ENCODE measurements at regions not wholly inside any gene's neighbourhood (a gene's known extent, or its start where the extent isn't known, plus 50 kb on each side); places are given as distances from the start of the nearest gene placed in this dataset.

DNA sequence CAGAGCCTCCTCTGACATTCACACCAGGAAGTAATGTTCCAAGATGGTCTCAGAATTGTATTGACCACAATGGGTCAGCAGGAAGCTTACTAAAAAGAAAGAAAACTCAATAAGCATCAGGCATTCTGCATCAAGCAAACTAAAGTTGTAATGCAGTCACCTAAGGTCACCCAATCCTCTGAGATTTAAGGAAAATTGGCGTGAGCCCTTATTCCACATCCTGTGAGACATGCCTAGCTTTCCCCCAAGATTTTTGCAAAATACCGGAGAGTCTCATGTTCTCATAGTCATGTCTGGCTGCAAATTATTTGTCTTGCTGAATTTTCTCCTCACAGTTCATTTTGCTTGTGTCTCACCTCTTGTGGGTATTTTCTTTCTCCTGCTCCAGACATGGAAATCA, 417.1 kb upstream of the SOX9 start:
- no peak for DNase-seq
- Histone ChIP-seq H3K36me3 (no peaks in the 10 kb centered on the region), H3K4me3 (no peak overlapping the region), H3K9me3 (no peaks in the 10 kb centered on the region), H3K4me1 (no peaks in the 10 kb centered on the region), H3K27ac (no peak overlapping the region), H3K27me3 (no peaks in the 10 kb centered on the region)
- no peak for ATAC-seq
- intact Hi-C loops (cut with DNase I): no loop called here
- 74 to 76% methylated on average over 2 of the region's 2 CpGs for WGBS, 2 donors
- TF ChIP-seq, protein P1, sequence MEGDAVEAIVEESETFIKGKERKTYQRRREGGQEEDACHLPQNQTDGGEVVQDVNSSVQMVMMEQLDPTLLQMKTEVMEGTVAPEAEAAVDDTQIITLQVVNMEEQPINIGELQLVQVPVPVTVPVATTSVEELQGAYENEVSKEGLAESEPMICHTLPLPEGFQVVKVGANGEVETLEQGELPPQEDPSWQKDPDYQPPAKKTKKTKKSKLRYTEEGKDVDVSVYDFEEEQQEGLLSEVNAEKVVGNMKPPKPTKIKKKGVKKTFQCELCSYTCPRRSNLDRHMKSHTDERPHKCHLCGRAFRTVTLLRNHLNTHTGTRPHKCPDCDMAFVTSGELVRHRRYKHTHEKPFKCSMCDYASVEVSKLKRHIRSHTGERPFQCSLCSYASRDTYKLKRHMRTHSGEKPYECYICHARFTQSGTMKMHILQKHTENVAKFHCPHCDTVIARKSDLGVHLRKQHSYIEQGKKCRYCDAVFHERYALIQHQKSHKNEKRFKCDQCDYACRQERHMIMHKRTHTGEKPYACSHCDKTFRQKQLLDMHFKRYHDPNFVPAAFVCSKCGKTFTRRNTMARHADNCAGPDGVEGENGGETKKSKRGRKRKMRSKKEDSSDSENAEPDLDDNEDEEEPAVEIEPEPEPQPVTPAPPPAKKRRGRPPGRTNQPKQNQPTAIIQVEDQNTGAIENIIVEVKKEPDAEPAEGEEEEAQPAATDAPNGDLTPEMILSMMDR (IDR thresholded peaks at IDR 0.05): no peak

DNA sequence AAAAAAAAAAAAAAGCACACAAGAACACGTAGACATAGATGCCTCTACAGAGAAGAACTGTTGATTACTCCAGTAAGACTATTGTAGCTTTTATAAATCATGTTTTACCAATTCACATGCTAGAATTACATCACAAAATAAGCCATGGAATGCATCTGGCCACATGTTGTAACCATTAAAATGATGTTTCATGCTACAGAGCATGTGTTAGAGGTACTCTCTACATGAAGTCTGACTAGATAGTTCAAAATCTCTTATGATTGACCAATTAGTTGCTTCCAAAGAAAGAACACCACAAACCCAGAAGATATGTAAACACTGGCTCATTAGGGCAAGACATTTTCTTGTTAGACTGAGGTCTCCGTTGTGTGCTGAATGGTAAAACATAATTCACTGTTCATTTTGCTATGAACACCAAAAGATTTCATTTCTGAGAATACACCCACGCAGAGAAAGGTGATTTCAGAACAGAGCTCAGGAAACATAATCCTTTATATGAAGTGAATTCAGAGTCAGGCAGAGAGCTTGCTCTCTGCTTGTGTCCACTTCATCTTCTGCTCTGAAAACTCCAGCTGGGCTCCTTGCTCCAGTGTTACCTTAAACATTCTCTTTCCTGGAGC, 411.4 kb upstream of the SOX9 start:
- no peaks in the 10 kb centered on the region for H3K4me1 ChIP-seq
- ATAC-seq (no peak), DNase-seq (no peak)
- no peaks in the 10 kb centered on the region for H3K9me3 ChIP-seq
- H3K27me3 ChIP-seq: no peaks in the 10 kb centered on the region
- H3K4me3 ChIP-seq: no peak overlapping the region
- no peaks in the 10 kb centered on the region for H3K36me3 ChIP-seq
- H3K27ac ChIP-seq: no peak overlapping the region
- intact Hi-C loops (cut with DNase I): no loop called here
- WGBS, 2 donors: 82 to 85% methylated on average over 3 of the region's 3 CpGs
- TF ChIP-seq, protein P1 (IDR thresholded peaks at IDR 0.05): no peak

DNA sequence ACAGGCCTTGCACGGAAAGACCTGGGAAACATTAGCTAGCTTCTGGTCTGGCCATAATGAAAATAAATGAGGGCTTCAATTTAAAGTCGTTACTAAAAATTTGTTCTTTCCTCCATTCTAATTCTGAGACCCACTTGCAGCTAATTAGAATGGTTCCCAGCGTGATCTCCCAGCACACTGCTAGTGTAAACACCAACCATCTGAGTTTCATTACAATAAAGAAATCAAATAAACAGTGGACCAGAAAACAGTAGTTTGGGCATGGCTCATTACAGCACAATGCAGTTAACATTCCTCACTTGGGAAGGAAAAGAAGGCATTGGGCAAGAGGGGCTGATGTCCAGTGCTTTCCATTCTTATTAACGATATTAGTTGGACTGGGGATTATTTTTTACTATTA, 410.9 kb upstream of the SOX9 start:
- TF ChIP-seq, protein P1 (IDR thresholded peaks at IDR 0.05): no peak
- H3K9me3 ChIP-seq: no peaks in the 10 kb centered on the region
- no peaks in the 10 kb centered on the region for H3K36me3 ChIP-seq
- 80 to 86% methylated on average over 4 of the region's 4 CpGs for WGBS, 2 donors
- peaks cover 0 to 1% (median 0%) of the 10 kb centered on the region in 7 donors for H3K27me3 ChIP-seq
- H3K27ac ChIP-seq: no peak overlapping the region
- no peak for ATAC-seq
- H3K4me3 ChIP-seq: no peak overlapping the region
- DNase-seq: no peak
- intact Hi-C loops (cut with DNase I): no loop called here
- H3K4me1 ChIP-seq: no peaks in the 10 kb centered on the region

DNA sequence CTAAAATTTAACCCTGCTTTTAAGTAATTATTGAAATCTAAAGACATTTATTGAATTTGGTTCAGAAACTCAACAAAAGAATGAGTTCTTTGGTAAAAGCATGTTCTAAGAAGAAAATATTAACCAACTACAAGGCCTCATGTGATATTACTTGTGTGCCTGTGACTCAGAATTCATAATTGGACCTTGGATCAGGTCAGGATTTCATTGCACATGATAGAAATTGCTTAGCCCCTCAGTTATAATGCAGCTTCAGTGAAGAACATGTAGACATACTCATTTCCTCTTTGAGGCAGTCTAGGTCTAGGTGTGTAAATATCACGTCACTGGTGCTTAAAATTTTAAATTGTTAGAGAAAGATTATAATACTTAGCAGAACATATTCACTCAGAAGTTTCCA, 410.0 kb upstream of the SOX9 start:
- Histone ChIP-seq H3K4me1 (no peaks in the 10 kb centered on the region), H3K9me3 (no peaks in the 10 kb centered on the region), H3K4me3 (no peak overlapping the region), H3K27ac (no peak overlapping the region), H3K36me3 (no peaks in the 10 kb centered on the region), H3K27me3 (peaks cover 0 to 3% (median 0%) of the 10 kb centered on the region in 7 donors)
- no peak for ATAC-seq
- WGBS, 2 donors: 69 to 81% methylated on average over 1 of the region's 1 CpG
- TF ChIP-seq, protein P1 (IDR thresholded peaks at IDR 0.05): no peak
- intact Hi-C loops (cut with DNase I): no loop called here
- no peak for DNase-seq
